Esophagus squamous epithelium (tissue), 5 donors: ENCODE measurements at regions not wholly inside any gene's neighbourhood (a gene's known extent, or its start where the extent isn't known, plus 50 kb on each side); places are given as distances from the start of the nearest gene placed in this dataset.

Source experiments
- DNase-seq: peaks from one replicate; lab custom pipeline; 2025; lab: John Stamatoyannopoulos, UW
- H3K27ac ChIP-seq, 4 donors: fragments of 200-600 bp; sonication (generic); one replicate each; pipeline ENCODE4 v1.5.1; 2016 to 2019; ENCODE audit warnings: mild to moderate bottlenecking in 1 of 4
- H3K27me3 ChIP-seq, 4 donors: fragments of 200-600 bp; sonication (generic); 1 replicate in 3 of 4; 2 replicates in 1 of 4; pipeline versions ENCODE4 v1.5.1 to v1.6.0; 2017 to 2021; ENCODE audit warnings: antibody characterized with exemption in 1 of 4
- H3K36me3 ChIP-seq, 3 donors: fragments of 200-600 bp; sonication (generic); one replicate each; pipeline ENCODE4 v1.5.1; 2016 to 2019
- H3K4me1 ChIP-seq, 3 donors: fragments of 200-600 bp; sonication (generic); one replicate each; pipeline ENCODE4 v1.5.1; 2017 to 2019
- H3K4me3 ChIP-seq, 4 donors: fragments of 200-600 bp; sonication (generic); 1 replicate in 3 of 4; 2 replicates in 1 of 4; pipeline ENCODE4 v1.5.1; 2016 to 2019; ENCODE audit warnings: mild to moderate bottlenecking in 2 of 4, moderate library complexity in 1 of 4
- H3K9me3 ChIP-seq, 3 donors: fragments of 200-600 bp; sonication (generic); one replicate each; pipeline ENCODE4 v1.5.1; 2016 to 2019
- POLR2A ChIP-seq, 4 donors: fragments of 450-650 bp; IDR thresholded peaks; one replicate each; pipeline ENCODE4 v1.6.1; 2017; ENCODE audit warnings: antibody characterized with exemption in 4 of 4, mild to moderate bottlenecking in 4 of 4, moderate library complexity in 3 of 4
- WGBS, 2 donors: methylation state at CpG; one replicate each; pipeline ENCODE4 v1.1.5; 2018; 5-methylcytosine and 5-hydroxymethylcytosine counted together
- intact Hi-C: fragments of 100-400 bp; cut with DNase I; formaldehyde crosslinking; loops from one replicate; pipeline ENCODE4 v1.15.0; 2022
- TF ChIP-seq, protein P1 (sequence below), 6 experiments: fragments of 450-650 bp in 4 of 6; fragments of 200-600 bp in 2 of 6; sonication (generic) in 2 of 6; IDR thresholded peaks; one replicate each; pipeline ENCODE4 v1.5.1; 2016 to 2019; ENCODE audit warnings: antibody characterized with exemption in 6 of 6, mild to moderate bottlenecking in 4 of 6, moderate library complexity in 4 of 6
- donor health status: DM: yes; HTN: yes; CAD: no.

DNA sequence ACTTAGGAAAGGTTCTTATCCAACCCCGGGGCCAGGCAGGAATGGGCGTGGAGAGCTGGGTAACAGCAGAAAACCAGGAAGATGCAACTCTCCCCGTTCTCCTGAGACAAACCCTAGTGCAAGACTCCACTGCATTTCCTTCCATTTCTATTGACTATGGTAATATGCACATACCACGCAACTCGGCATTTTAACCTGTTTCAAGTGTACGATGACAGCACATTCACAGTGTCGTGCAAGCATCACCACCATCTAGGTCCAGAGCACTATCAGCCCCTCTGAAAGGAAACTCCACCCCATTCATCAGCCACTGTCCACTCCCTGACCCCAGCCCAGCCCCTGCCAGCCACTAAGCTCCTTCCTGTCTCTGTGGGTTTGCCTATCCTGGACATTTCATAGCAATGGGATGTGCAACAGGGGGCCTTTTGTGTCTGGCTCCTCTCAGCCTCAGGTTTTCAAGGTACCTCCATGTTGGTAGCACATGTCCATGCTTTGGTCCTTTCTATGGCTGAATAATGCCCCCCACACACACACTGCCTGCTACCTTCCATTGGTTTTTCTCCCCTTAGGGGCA, 441.9 kb downstream of the SOX9 start:
- Histone ChIP-seq H3K36me3 (no peaks in the 10 kb centered on the region), H3K27ac (no peak overlapping the region), H3K9me3 (no peaks in the 10 kb centered on the region), H3K4me1 (peaks cover 0 to 25% (median 0%) of the 10 kb centered on the region in 3 donors), H3K4me3 (no peak overlapping the region), H3K27me3 (peaks cover 0 to 5% (median 0%) of the 10 kb centered on the region in 4 donors)
- 71% methylated on average over 7 of the region's 7 CpGs for WGBS, 2 donors
- TF ChIP-seq, protein P1, sequence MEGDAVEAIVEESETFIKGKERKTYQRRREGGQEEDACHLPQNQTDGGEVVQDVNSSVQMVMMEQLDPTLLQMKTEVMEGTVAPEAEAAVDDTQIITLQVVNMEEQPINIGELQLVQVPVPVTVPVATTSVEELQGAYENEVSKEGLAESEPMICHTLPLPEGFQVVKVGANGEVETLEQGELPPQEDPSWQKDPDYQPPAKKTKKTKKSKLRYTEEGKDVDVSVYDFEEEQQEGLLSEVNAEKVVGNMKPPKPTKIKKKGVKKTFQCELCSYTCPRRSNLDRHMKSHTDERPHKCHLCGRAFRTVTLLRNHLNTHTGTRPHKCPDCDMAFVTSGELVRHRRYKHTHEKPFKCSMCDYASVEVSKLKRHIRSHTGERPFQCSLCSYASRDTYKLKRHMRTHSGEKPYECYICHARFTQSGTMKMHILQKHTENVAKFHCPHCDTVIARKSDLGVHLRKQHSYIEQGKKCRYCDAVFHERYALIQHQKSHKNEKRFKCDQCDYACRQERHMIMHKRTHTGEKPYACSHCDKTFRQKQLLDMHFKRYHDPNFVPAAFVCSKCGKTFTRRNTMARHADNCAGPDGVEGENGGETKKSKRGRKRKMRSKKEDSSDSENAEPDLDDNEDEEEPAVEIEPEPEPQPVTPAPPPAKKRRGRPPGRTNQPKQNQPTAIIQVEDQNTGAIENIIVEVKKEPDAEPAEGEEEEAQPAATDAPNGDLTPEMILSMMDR (IDR thresholded peaks at IDR 0.05): no peak
- TF ChIP-seq POLR2A (IDR thresholded peaks at IDR 0.05): no peak
- DNase-seq: no peak
- intact Hi-C loops: loop anchor here (10.0 kb wide), 1 partner anchor 162 kb away; no protein-coding TSS in a partner anchor

DNA sequence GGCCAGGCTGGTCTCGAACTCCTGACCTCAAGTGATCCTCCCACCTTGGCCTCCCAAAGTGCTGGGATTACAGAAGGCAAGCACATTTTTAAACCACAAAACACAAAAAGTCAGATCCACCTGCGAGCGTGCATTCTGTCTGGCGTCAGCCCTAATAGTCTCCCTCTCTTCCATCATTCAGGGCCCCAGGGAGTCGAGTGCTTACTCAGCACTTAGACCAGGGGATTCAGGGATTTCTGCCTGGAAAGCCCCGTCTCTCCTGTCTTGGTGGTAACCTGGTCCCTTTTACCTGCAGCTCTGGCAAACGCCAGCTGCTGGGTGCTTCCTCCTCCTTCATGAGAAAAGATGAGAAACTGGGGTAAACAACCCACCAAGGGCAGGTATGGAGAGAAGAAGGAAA, 443.1 kb downstream of the SOX9 start:
- DNase-seq: no peak
- TF ChIP-seq POLR2A (IDR thresholded peaks at IDR 0.05): no peak
- TF ChIP-seq, protein P1 (IDR thresholded peaks at IDR 0.05): no peak
- H3K27me3 ChIP-seq: peaks cover 0 to 13% (median 0%) of the 10 kb centered on the region in 4 donors
- no peak overlapping the region for H3K27ac ChIP-seq
- H3K4me3 ChIP-seq: no peak overlapping the region
- H3K9me3 ChIP-seq: no peaks in the 10 kb centered on the region
- 89 to 90% methylated on average over 4 to 6 of the region's 7 CpGs for WGBS, 2 donors
- intact Hi-C loops: loop anchor here (10.0 kb wide), 1 partner anchor 161 kb away; no protein-coding TSS in a partner anchor
- no peaks in the 10 kb centered on the region for H3K36me3 ChIP-seq
- H3K4me1 ChIP-seq: peaks cover 0 to 28% (median 0%) of the 10 kb centered on the region in 3 donors

DNA sequence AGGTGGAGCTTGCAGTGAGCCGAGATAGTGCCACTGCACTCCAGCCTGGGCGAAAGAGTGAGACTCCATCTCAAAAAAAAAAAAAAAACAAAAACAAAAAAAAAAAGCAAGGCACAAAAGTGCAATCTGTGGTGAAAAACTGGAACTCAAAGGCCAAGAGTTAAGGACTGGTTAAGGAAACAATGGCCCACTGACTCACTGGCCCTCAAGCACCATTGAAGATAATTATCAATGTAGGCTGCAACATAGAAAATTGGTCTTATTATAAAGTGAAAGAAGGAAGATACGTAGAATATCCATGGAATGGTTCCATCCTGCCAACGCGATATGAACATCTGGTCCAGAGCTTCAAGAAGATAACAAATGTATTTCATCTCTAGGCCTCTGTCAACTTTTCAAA, 444.2 kb downstream of the SOX9 start:
- TF ChIP-seq, protein P1 (IDR thresholded peaks at IDR 0.05): no peak
- no peak for TF ChIP-seq POLR2A (IDR thresholded peaks at IDR 0.05)
- Histone ChIP-seq H3K27me3 (peaks cover 0 to 18% (median 0%) of the 10 kb centered on the region in 4 donors), H3K36me3 (no peaks in the 10 kb centered on the region), H3K4me1 (peaks cover 0 to 28% (median 0%) of the 10 kb centered on the region in 3 donors), H3K4me3 (no peak overlapping the region), H3K27ac (no peak overlapping the region), H3K9me3 (no peaks in the 10 kb centered on the region)
- DNase-seq: no peak
- intact Hi-C loops: loop anchor here (10.0 kb wide), 1 partner anchor 160 kb away; no protein-coding TSS in a partner anchor
- 89 to 93% methylated on average over 4 of the region's 5 CpGs for WGBS, 2 donors

DNA sequence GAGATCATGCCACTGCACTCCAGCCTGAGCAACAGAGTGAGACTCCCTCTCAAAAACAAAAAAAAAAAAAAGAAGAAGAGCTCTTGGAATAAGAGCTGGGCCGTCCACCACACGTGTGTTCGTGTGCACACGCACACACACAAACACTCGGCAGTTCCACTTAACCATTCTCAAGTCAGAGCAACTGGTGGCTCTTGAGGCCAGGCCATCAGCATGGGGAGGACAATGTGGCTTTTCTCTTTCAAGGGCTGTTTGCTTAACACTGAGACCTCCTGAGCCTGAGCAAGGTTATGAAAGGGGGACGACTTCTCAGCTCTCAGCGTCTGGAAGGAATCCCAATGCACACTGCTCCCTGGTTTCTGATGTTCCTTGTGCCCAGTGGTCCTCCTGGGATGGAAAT, 444.9 kb downstream of the SOX9 start:
- Histone ChIP-seq H3K4me1 (peaks cover 0 to 20% (median 0%) of the 10 kb centered on the region in 3 donors), H3K27ac (no peak overlapping the region), H3K27me3 (peaks cover 0 to 13% (median 0%) of the 10 kb centered on the region in 4 donors), H3K36me3 (no peaks in the 10 kb centered on the region), H3K4me3 (no peak overlapping the region), H3K9me3 (no peaks in the 10 kb centered on the region)
- WGBS, 2 donors: 97 to 100% methylated on average over 5 to 7 of the region's 7 CpGs
- DNase-seq: no peak
- intact Hi-C loops: loop anchor here (10.0 kb wide), 1 partner anchor 159 kb away; no protein-coding TSS in a partner anchor
- no peak for TF ChIP-seq POLR2A (IDR thresholded peaks at IDR 0.05)
- TF ChIP-seq, protein P1 (IDR thresholded peaks at IDR 0.05): no peak

DNA sequence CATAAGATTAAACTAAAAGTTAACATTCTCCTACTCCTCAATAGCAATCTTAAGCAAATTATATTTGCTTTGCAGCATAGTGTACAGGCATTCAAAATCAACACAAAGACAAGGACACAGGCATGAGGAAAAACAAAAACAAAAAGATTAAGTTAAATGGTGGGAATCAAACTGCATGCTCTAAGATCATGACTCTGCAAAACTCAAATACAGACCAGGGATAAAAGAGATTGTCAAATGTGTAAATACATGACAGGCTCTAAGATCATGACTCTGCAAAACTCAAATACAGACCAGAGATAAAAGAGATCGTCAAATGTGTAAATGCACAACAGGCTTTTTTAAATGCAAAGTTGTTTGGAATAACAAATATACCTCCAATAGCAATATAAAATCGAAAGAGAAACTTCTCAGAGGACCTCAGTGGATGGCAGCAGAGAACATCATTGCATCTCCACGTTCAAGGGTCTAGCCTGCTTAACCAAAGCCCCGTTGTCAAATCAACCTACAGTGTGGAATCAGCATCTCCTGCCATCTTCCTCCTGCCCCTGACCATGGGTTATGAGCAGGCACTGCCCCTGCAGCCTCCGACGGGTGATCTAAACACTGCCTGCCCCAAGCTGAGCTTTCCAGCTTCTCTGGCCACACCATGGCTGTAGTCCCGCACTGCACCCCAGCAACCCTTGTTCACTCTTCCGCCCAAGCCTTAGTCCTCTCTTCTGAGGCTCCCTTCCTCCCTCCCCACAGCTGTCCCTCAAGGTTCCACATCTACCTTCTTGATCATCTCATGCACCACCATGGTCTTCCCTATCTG, 446.1 kb downstream of the SOX9 start:
- Histone ChIP-seq H3K27me3 (peaks cover 0 to 13% (median 0%) of the 10 kb centered on the region in 4 donors), H3K27ac (no peak overlapping the region), H3K4me1 (peaks cover 0 to 12% (median 0%) of the 10 kb centered on the region in 3 donors), H3K9me3 (no peaks in the 10 kb centered on the region), H3K36me3 (no peaks in the 10 kb centered on the region), H3K4me3 (no peak overlapping the region)
- no peak for DNase-seq
- 57 to 64% methylated on average over 8 of the region's 8 CpGs for whole genome bisulfite sequencing, 2 donors
- TF ChIP-seq POLR2A (IDR thresholded peaks at IDR 0.05): no peak
- TF ChIP-seq, protein P1 (IDR thresholded peaks at IDR 0.05): no peak
- intact Hi-C loops: loop anchor here (10.0 kb wide), 1 partner anchor 158 kb away; no protein-coding TSS in a partner anchor
